Left kidney (tissue), 1 donor: ENCODE measurements at regions not wholly inside any gene's neighbourhood (a gene's known extent, or its start where the extent isn't known, plus 50 kb on each side); places are given as distances from the start of the nearest gene placed in this dataset.
"Not testable (repeated sequence)": the region's sequence is repeated elsewhere in the genome, so short reads cannot be mapped to it uniquely, and the experiment has no call there.

Source experiments
- DNase-seq: peaks from one replicate; pipeline ENCODE4 v3.0.0-alpha.2; 2013

- no peak for DNase-seq
Observed at GRCh38 chr9:115548609-115549260, 430.8 kb upstream of the TNC start.

GRCh38 chr9:115551396-115551795, 433.4 kb upstream of the TNC start:
- DNase-seq = no peak

GRCh38 chr9:115553060-115553773, 435.3 kb upstream of the TNC start:
- DNase-seq = no peak

GRCh38 chr9:115556432-115556831, 438.5 kb upstream of the TNC start:
- no peak for DNase-seq

- no peak for DNase-seq
Observed at GRCh38 chr9:115575147-115575546, 457.2 kb upstream of the TNC start.

GRCh38 chr9:115585458-115585857, 467.5 kb upstream of the TNC start:
- DNase-seq = not testable (repeated sequence)

- DNase-seq = no peak
Observed at GRCh38 chr9:115587310-115587709, 469.4 kb upstream of the TNC start.

- DNase-seq = no peak
Observed at GRCh38 chr9:115590011-115590410, 472.1 kb upstream of the TNC start.

- peak; percentile 83 for DNase-seq
Observed at GRCh38 chr9:115591584-115591984, 473.6 kb upstream of the TNC start.

- DNase-seq = peak; percentile 57
Observed at GRCh38 chr9:115593587-115594091, 475.7 kb upstream of the TNC start.

GRCh38 chr9:115594557-115594956, 476.6 kb upstream of the TNC start:
- DNase-seq = no peak

GRCh38 chr9:115596021-115596745, 478.2 kb upstream of the TNC start:
- no peak for DNase-seq

GRCh38 chr9:115596746-115597080, 478.8 kb upstream of the TNC start:
- DNase-seq = no peak

- DNase-seq = no peak
Observed at GRCh38 chr9:115597330-115597895, 479.5 kb upstream of the TNC start.

- DNase-seq = no peak
Observed at GRCh38 chr9:115598751-115599150, 480.8 kb upstream of the TNC start.

GRCh38 chr9:115599898-115600297, 481.9 kb upstream of the TNC start:
- no peak for DNase-seq

GRCh38 chr9:115601434-115601833, 483.5 kb upstream of the TNC start:
- DNase-seq = no peak

- no peak for DNase-seq
Observed at GRCh38 chr9:115604831-115605483, 487.0 kb upstream of the TNC start.

- no peak for DNase-seq
Observed at GRCh38 chr9:115606838-115607237, 488.9 kb upstream of the TNC start.

GRCh38 chr9:115614326-115614999, 496.5 kb upstream of the TNC start:
- no peak for DNase-seq

- no peak for DNase-seq
Observed at GRCh38 chr9:115615000-115615401, 497.0 kb upstream of the TNC start.
